K562 (cell line): ENCODE measurements at regions not wholly inside any gene's neighbourhood (a gene's known extent, or its start where the extent isn't known, plus 50 kb on each side); places are given as distances from the start of the nearest gene placed in this dataset.

Experiments
- ESRRA ChIP-seq: fragments of 450-650 bp; IDR thresholded peaks from 2 replicates; pipeline ENCODE4 v1.6.1; 2014; ENCODE audit warnings: low read depth, mild to moderate bottlenecking, moderate library complexity, borderline replicate concordance
- FOXK1 ChIP-seq: sonication (generic); formaldehyde crosslinking; IDR thresholded peaks from 2 replicates; pipeline ENCODE4 v1.8.0; 2022; ENCODE audit warnings: missing genetic modification reagents, mild to moderate bottlenecking, borderline replicate concordance
- HDAC2 ChIP-seq: fragments of 450-650 bp; IDR thresholded peaks from 2 replicates; pipeline ENCODE4 v1.6.1; 2016; ENCODE audit warnings: mild to moderate bottlenecking
- HDGF ChIP-seq: fragments of 450-650 bp; IDR thresholded peaks from 2 replicates; pipeline ENCODE4 v1.6.1; 2016
- HSF4 ChIP-seq: fragments of 250-450 bp; sonication (Bioruptor Pico); IDR thresholded peaks from 2 replicates; pipeline ENCODE4 v2.1.2; 2022; ENCODE audit warnings: mild to moderate bottlenecking, moderate library complexity, borderline replicate concordance
- L3MBTL2 ChIP-seq: fragments of 450-650 bp; IDR thresholded peaks from 2 replicates; pipeline ENCODE4 v1.6.1; 2016; ENCODE audit warnings: mild to moderate bottlenecking, moderate library complexity
- NELFE ChIP-seq: IDR thresholded peaks from 2 replicates; pipeline ENCODE4 v1.6.1; 2011; ENCODE audit warnings: mild to moderate bottlenecking; ENCODE audit not compliant: insufficient read depth, insufficient read length
- NONO ChIP-seq, 2 experiments: fragments of 200-400 bp in 1 of 2; fragments of 450-650 bp in 1 of 2; formaldehyde crosslinking in 1 of 2; IDR thresholded peaks; 2 replicates each; pipeline ENCODE4 v1.6.1; 2017; ENCODE audit warnings: low read depth in 2 of 2, mild to moderate bottlenecking in 2 of 2, moderate library complexity in 2 of 2, low read length in 1 of 2
- NR4A1 ChIP-seq, 2 experiments: fragments of 250-450 bp in 1 of 2; fragments of 450-650 bp in 1 of 2; sonication (Bioruptor Pico) in 1 of 2; IDR thresholded peaks; 2 replicates each; pipeline versions ENCODE4 v1.4.0 to v1.6.1; 2016 to 2020; ENCODE audit warnings: mild to moderate bottlenecking in 2 of 2, missing compliant biosample characterization in 1 of 2, missing genetic modification characterization in 1 of 2, moderate library complexity in 1 of 2
- PPARD ChIP-seq: fragments of 250-450 bp; sonication (Bioruptor Pico); IDR thresholded peaks from 2 replicates; pipeline ENCODE4 v1.8.0; 2022; ENCODE audit warnings: inconsistent platforms, mild to moderate bottlenecking, moderate library complexity
- SAFB2 ChIP-seq: fragments of 200-400 bp; formaldehyde crosslinking; IDR thresholded peaks from 2 replicates; pipeline ENCODE4 v1.6.1; 2018; ENCODE audit warnings: borderline replicate concordance, low read length, low read depth, moderate library complexity; ENCODE audit not compliant: severe bottlenecking
- SMC3 ChIP-seq: conservative IDR thresholded peaks from 2 replicates; pipeline ENCODE4 v1.6.1; 2011; ENCODE audit warnings: low read depth, low read length, improper control_type of control experiment; ENCODE audit not compliant: insufficient read depth
- TAF15 ChIP-seq: fragments of 200-400 bp; formaldehyde crosslinking; IDR thresholded peaks from 2 replicates; pipeline ENCODE4 v1.6.1; 2017; ENCODE audit warnings: mild to moderate bottlenecking, low read depth, low read length, moderate library complexity
- TRIM24 ChIP-seq, 2 experiments: fragments of 450-650 bp; IDR thresholded peaks; 2 replicates each; pipeline ENCODE4 v1.6.1; 2016
- ZC3H4 ChIP-seq: sonication (generic); formaldehyde crosslinking; IDR thresholded peaks from 2 replicates; pipeline ENCODE4 v1.9.0; 2021; ENCODE audit warnings: missing genetic modification reagents, borderline replicate concordance
- ZNF12 ChIP-seq: sonication (generic); formaldehyde crosslinking; IDR thresholded peaks from 2 replicates; pipeline ENCODE4 v1.4.0; 2020; ENCODE audit warnings: mild to moderate bottlenecking, missing genetic modification reagents
- ZNF124 ChIP-seq: sonication (generic); formaldehyde crosslinking; IDR thresholded peaks from 2 replicates; pipeline ENCODE4 v1.8.1; 2022; ENCODE audit warnings: missing genetic modification reagents
- ZNF184 ChIP-seq: sonication (generic); formaldehyde crosslinking; IDR thresholded peaks from 2 replicates; pipeline ENCODE4 v1.5.0; 2020; ENCODE audit warnings: missing genetic modification reagents
- ZNF431 ChIP-seq: sonication (generic); formaldehyde crosslinking; IDR thresholded peaks from 2 replicates; pipeline ENCODE4 v1.8.0; 2022; ENCODE audit warnings: mild to moderate bottlenecking, missing genetic modification reagents
- ZNF766 ChIP-seq: fragments of 200-800 bp; sonication (Bioruptor generic); conservative IDR thresholded peaks from 2 replicates; pipeline ENCODE4 v1.6.1; 2016; ENCODE audit warnings: missing genetic modification characterization, missing compliant biosample characterization
- ZNF785 ChIP-seq: fragments of 250-450 bp; sonication (Bioruptor Pico); IDR thresholded peaks from 2 replicates; pipeline ENCODE4 v1.4.0; 2020; ENCODE audit warnings: mild to moderate bottlenecking
- ZSCAN29 ChIP-seq: fragments of 450-650 bp; IDR thresholded peaks from 2 replicates; pipeline ENCODE4 v1.6.1; 2017
- TF ChIP-seq, protein P1 (sequence below), 2 experiments: IDR thresholded peaks; 2 replicates each; pipeline ENCODE4 v1.6.1; 2012; ENCODE audit warnings: improper control_type of control experiment in 2 of 2, low read depth in 2 of 2, low read length in 2 of 2, borderline replicate concordance in 1 of 2
- TF ChIP-seq, protein P2 (sequence below), 2 experiments: IDR thresholded peaks in 1 of 2; conservative IDR thresholded peaks in 1 of 2; 2 replicates each; pipeline ENCODE4 v1.6.1; 2016; ENCODE audit warnings: low read depth in 2 of 2, mild to moderate bottlenecking in 1 of 2, missing compliant biosample characterization in 1 of 2, missing genetic modification characterization in 1 of 2, moderate library complexity in 1 of 2
- TF ChIP-seq, protein P3 (sequence below), 2 experiments: fragments of 450-650 bp in 1 of 2; sonication (generic) in 1 of 2; formaldehyde crosslinking; conservative IDR thresholded peaks; 2 replicates each; pipeline versions ENCODE4 v1.4.0 to v1.8.1; 2020 to 2022; ENCODE audit warnings: mild to moderate bottlenecking in 1 of 2, missing genetic modification reagents in 1 of 2

DNA sequence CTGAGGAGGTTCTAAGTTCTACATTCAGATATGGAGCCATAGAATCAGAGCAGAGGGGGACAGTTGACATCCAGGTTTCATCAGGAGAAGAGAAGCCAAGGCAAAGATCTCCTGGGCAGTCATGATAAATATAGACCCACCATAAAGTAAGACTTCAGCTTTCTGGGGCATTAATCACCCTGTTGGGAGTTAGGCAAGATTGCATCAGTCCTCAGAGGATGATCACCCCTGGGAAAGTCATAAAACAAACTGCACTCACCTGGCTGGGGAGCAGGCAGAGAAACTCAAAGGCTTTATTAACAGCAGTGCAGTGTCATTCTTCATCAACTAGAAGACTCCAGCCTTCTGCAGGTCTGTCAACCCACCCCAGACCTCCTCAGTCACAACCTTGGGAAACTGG is 301.3 kb upstream of the JARID2 start (continued):
- TF ChIP-seq, protein P1, sequence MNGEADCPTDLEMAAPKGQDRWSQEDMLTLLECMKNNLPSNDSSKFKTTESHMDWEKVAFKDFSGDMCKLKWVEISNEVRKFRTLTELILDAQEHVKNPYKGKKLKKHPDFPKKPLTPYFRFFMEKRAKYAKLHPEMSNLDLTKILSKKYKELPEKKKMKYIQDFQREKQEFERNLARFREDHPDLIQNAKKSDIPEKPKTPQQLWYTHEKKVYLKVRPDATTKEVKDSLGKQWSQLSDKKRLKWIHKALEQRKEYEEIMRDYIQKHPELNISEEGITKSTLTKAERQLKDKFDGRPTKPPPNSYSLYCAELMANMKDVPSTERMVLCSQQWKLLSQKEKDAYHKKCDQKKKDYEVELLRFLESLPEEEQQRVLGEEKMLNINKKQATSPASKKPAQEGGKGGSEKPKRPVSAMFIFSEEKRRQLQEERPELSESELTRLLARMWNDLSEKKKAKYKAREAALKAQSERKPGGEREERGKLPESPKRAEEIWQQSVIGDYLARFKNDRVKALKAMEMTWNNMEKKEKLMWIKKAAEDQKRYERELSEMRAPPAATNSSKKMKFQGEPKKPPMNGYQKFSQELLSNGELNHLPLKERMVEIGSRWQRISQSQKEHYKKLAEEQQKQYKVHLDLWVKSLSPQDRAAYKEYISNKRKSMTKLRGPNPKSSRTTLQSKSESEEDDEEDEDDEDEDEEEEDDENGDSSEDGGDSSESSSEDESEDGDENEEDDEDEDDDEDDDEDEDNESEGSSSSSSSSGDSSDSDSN (IDR thresholded peaks at IDR 0.05; ENCODE audit: borderline replicate concordance in 1 of 2, low read depth in 2 of 2, low read length in 2 of 2): no peak
- TF ChIP-seq ZNF124 (CRISPR knock-in tag) (no peak), ZSCAN29 (no peak), TAF15 (no peak), SAFB2 (no peak), NR4A1 (CRISPR knock-in tag; IDR thresholded peaks at IDR 0.05) (no peak), NR4A1 (tag; IDR thresholded peaks at IDR 0.05) (no peak), HSF4 (CRISPR knock-in tag) (no peak), PPARD (CRISPR knock-in tag) (no peak), HDGF (no peak), NONO (IDR thresholded peaks at IDR 0.05; ENCODE audit: low read depth in 2 of 2, low read length in 1 of 2) (no peak), TRIM24 (IDR thresholded peaks at IDR 0.05) (peak in 1 of 2 experiments; percentile 54; a peak in 1 of 4 replicates), HDAC2 (no peak), ZNF785 (CRISPR knock-in tag) (no peak), SMC3 (no peak), ZC3H4 (CRISPR knock-in tag) (no peak), NELFE (no peak), ZNF184 (CRISPR knock-in tag) (no peak), ZNF12 (CRISPR knock-in tag) (no peak), ESRRA (no peak), ZNF766 (no peak), FOXK1 (CRISPR knock-in tag) (no peak), L3MBTL2 (no peak), ZNF431 (CRISPR knock-in tag) (no peak)
- TF ChIP-seq, protein P2, sequence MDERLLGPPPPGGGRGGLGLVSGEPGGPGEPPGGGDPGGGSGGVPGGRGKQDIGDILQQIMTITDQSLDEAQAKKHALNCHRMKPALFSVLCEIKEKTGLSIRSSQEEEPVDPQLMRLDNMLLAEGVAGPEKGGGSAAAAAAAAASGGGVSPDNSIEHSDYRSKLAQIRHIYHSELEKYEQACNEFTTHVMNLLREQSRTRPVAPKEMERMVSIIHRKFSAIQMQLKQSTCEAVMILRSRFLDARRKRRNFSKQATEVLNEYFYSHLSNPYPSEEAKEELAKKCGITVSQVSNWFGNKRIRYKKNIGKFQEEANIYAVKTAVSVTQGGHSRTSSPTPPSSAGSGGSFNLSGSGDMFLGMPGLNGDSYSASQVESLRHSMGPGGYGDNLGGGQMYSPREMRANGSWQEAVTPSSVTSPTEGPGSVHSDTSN (CRISPR knock-in tag; IDR thresholded peaks at IDR 0.05; ENCODE audit: low read depth): no peak
- TF ChIP-seq, protein P2 (tag; conservative IDR thresholded peaks at IDR 0.05; ENCODE audit: low read depth): peak; percentile 63
- TF ChIP-seq, protein P3, sequence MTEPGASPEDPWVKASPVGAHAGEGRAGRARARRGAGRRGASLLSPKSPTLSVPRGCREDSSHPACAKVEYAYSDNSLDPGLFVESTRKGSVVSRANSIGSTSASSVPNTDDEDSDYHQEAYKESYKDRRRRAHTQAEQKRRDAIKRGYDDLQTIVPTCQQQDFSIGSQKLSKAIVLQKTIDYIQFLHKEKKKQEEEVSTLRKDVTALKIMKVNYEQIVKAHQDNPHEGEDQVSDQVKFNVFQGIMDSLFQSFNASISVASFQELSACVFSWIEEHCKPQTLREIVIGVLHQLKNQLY (CRISPR knock-in tag; conservative IDR thresholded peaks at IDR 0.05): no peak
